Lung microvascular endothelial cell (primary cell): ENCODE measurements at regions not wholly inside any gene's neighbourhood (a gene's known extent, or its start where the extent isn't known, plus 50 kb on each side); places are given as distances from the start of the nearest gene placed in this dataset.
"Not testable (repeated sequence)": the region's sequence is repeated elsewhere in the genome, so short reads cannot be mapped to it uniquely, and the experiment has no call there.

Experiments used
- DNase-seq, 2 donors: peaks; one replicate each; pipeline versions ENCODE4 v3.0.0 to v3.0.0-alpha.2; 2010; ENCODE audit warnings: low read depth in 2 of 2

GRCh38 chr22:34588871-34589545 is 476.9 kb upstream of the ISX start:
- DNase-seq, result no peak

GRCh38 chr22:34592123-34592740 is 473.7 kb upstream of the ISX start:
- DNase-seq, result no peak

GRCh38 chr22:34599567-34599966 is 466.4 kb upstream of the ISX start:
- DNase-seq, result no peak

- no peak for DNase-seq
Measured at GRCh38 chr22:34604312-34604711, 461.6 kb upstream of the ISX start.

- DNase-seq, result no peak
Measured at GRCh38 chr22:34608106-34608505, 457.9 kb upstream of the ISX start.

- DNase-seq, result no peak
Measured at GRCh38 chr22:34608540-34609115, 457.3 kb upstream of the ISX start.

GRCh38 chr22:34609646-34610045 is 456.3 kb upstream of the ISX start:
- DNase-seq, result no peak

- no peak for DNase-seq
Measured at GRCh38 chr22:34620161-34620560, 445.8 kb upstream of the ISX start.

- DNase-seq, result no peak
Measured at GRCh38 chr22:34620832-34621231, 445.1 kb upstream of the ISX start.

GRCh38 chr22:34622602-34623001 is 443.4 kb upstream of the ISX start:
- no peak for DNase-seq

GRCh38 chr22:34623580-34623979 is 442.4 kb upstream of the ISX start:
- DNase-seq, result no peak

GRCh38 chr22:34625892-34626291 is 440.1 kb upstream of the ISX start:
- not testable (repeated sequence) for DNase-seq

- DNase-seq, result no peak
Measured at GRCh38 chr22:34638128-34638527, 427.8 kb upstream of the ISX start.

GRCh38 chr22:34639911-34640310 is 426.0 kb upstream of the ISX start:
- no peak for DNase-seq

GRCh38 chr22:34645375-34645774 is 420.6 kb upstream of the ISX start:
- DNase-seq, result no peak

- no peak for DNase-seq
Measured at GRCh38 chr22:34669001-34669400, 397.0 kb upstream of the ISX start.

- not testable (repeated sequence) for DNase-seq
Measured at GRCh38 chr22:34683031-34683430, 382.9 kb upstream of the ISX start.

- DNase-seq, result not testable (repeated sequence)
Measured at GRCh38 chr22:34684278-34684677, 381.7 kb upstream of the ISX start.

- no peak for DNase-seq
Measured at GRCh38 chr22:34687116-34687515, 378.8 kb upstream of the ISX start.

GRCh38 chr22:34688825-34689224 is 377.1 kb upstream of the ISX start:
- DNase-seq, result no peak

- no peak for DNase-seq
Measured at GRCh38 chr22:34696557-34696956, 369.4 kb upstream of the ISX start.

- DNase-seq, result no peak
Measured at GRCh38 chr22:34702279-34702678, 363.7 kb upstream of the ISX start.

- no peak for DNase-seq
Measured at GRCh38 chr22:34709641-34710040, 356.3 kb upstream of the ISX start.
